NCI-H187 treated with DMSO at 0.1 percent for 48 hours (cell line): ENCODE measurements at regions not wholly inside any gene's neighbourhood (a gene's known extent, or its start where the extent isn't known, plus 50 kb on each side); places are given as distances from the start of the nearest gene placed in this dataset.

Experiments
- DNase-seq: peaks from one replicate; lab custom pipeline; 2025; lab: John Stamatoyannopoulos, UW

DNA sequence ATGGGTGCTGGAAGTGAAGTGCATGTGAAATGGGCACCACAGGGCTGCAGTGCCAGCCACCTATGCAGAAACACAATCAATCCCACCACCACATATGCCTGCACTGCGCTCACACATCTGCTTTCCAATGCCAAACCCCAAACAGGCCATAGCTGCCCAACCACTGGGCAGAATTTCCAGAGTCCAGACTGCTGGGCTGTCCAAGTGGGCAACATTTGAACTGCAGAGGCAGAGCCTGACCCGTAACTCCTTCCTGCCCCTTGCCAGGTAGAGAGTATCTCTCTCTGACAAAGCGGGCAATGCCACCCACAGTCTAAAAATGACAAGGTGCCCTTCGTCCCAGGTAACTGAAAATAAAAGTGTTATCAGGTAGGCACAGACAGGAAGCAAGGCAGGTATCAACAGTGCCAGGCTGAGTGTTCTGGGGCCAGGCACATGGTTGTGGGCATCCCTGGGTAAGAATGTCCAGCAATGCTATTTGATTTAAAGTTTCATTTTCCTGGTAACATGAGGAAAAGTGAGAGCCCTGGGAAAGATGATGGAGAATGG, 79.5 kb downstream of the FOXA2 start:
- no peak for DNase-seq

DNA sequence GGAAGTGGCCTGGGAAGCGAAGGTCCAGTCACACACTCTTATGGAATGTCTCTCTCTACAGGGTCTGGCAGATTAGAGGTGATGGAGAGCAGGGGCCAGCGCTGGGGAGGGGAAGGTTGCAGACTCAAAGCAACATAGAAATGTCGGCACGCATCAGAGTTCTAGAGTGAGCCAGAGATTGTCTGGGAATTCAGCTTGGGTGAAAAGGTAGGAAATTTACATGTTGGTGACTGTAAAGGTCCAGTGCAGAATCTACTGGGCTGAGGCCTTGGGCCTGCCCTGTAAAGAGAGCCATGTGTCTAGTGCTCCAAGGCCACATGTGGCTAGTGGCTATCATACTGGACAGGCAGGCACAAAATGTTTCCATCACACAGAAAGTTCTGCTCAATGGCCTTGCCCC, 80.8 kb downstream of the FOXA2 start:
- no peak for DNase-seq

DNA sequence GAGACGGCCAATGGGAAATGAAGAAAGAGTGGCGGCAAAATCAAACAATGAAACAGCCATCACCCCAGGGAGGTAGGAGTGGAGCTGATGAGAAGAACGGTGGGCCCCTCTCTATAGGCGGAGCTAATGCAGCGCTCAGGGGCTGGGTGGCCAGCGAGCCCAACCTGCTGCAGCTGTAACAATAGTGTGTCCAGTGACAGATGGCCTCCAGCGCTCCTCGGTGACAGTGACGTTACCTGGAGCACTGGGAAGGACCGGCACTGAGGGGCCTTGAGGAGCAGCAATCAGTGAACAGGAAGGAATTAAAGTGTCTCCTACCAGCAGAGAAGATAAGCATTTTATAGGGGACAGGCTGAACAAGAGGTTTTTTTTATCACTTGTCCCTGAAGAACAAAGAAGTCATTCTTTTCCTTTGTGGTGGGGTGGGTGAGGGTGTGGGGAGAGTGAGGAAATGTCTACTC, 81.6 kb downstream of the FOXA2 start:
- no peak for DNase-seq

DNA sequence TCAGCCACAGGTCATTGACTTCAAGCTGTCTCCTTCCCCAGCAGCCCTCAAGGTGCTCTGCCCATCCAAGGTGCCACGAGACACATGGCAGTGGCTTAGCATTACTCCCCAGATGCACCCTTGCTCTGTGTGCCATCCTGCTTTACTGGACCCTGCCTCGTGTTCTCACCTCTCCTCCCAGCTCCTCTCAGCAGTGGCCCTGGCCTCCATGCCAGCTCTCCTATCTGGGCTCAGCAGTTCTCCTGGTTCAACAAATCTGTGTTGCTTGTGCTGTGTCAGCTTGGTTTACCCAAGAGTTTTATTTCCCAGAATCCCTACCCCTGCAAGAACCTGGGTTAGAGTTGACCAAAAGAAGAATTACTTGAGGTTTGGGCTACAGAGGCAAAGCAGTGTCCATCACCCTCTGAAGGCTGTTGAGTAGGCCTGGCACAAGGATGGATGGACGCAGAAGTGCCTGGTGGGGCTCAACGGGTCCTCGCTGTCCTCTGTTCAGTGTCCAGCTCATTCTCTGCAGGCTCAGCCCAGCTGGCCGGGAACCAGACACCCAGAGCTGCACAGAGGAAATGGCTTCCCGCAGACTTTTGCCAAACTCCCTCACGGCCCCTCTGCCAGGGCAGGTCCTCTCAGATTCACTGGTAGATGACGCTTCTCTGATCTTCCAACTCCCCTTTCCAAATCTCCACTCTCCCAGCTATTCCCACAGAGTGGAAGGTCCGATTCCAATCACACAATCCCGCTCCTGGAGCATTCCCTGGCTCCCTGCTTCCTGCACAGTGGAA, 82.6 kb downstream of the FOXA2 start:
- no peak for DNase-seq

DNA sequence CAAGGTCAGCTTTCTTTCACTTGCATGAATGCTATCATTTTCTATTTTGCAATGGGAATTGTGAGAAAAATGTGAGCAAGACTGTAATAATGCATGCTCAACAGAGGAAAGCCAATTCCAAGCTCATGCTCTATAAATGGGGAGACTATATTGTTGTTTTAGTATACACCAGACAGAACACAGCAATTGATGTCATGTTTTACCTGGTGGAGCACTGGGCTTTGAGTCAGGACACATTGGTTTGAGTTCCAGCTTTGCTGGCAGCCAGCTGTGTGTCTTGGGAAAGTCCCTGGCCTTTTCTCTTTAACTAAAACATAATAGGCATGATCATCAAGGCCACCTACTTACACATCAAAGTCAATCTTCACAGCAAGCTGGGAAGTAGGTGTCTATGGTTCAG, 83.3 kb downstream of the FOXA2 start:
- no peak for DNase-seq

DNA sequence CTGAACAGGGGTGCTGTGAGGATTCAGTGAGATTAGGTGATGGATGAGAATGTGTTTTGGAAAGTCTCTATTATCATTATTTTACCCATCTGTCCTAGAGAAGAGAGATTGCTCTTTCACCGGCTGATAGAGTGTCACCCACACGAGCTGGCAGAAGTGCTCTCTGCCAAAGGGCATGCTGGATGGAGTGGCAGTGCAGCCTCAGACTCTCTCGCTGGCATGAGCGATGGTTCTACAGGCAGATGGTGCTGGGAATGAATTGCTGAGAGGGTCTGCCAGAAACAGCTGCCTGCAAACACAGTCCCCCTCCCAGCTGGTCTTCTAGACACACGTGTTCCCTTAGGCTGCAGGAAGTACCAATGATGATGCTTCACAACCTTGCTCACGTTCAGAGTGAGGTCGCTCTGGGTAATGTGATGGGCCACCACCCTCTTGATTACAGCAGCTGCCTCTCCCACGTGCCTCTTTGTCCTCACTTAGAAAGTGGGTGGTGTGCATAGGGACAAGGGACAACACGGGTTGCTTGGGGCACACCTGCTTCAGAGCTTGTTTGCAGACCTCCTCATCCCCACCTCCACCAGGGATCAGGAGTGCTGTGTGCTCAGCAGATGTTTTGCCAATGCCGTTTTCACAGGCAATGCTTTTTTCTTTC, 84.7 kb downstream of the FOXA2 start:
- DNase-seq, result no peak

DNA sequence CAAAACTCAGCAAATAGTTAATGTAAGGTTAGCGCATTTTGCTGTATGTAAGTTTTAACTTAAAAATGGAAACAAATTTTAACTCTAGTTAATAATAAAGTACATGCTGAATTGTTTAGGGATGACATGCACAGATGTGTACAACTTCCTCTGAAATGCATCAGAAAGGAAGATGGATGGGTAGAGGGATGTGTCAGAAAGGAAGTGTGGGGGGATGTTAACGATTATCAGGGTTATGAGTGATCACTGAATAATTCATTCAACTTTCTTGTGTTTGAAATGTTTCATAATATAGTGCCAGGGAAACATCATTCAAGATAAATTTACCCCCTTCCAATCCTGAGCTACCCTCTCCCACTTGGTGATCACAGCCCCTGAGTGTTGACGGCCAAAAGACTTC, 87.6 kb downstream of the FOXA2 start:
- DNase-seq, result no peak

DNA sequence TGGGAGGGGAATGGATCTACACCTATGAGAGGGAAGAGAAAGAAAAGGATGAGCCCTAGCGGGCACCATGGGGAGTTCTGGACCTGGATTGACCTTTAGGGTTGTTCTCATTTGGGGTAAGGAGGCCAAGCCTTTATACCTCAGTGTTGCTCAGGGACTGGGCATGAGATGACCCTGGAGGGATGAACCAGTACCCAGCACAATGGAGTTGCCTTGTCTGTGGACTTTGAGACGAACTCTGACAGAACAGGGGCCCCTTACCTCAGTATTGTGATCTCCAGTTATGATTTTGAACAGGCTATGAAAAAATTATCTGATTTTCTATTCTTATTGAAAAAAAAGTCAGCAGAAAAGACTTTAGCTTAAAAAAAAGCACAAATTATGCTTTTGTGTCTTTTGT, 88.6 kb downstream of the FOXA2 start:
- DNase-seq, result no peak

DNA sequence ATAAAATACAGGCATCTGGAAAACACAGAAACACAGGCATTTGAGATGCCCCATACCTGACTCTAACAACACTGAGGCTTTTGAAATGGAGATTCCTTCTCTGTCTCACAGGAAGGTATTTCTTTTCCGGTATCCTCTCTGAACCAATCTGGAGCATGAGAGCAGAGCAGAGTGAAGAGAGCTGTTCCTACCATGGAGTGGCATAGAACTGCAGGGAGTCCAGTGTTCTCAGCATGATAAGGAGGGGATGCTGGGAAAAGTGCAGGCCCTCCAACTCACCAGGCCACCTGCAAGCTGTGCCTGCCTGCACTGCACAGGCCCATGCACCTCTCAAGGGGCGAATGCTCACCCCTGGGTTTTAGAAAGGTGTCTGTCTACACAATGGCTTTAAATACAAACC, 89.2 kb downstream of the FOXA2 start:
- DNase-seq, result no peak

DNA sequence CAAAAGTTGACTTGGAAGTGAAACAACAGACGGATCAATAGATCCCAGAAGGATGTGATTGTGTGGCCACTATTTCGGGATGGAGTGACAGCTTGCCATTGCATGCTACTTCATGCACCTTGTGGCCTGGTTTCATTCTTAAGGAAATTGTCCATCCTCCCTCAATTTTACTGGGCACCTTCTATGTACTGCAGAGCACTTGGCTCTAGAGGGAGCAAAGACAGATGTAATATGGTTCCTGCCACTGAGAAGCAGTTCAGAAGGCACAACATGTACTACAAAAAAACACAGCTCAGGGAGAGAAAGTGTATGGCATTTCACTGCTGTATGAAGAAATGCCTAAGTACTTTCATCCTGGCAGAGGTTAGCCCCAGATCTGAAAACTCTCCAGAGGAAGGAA, 91.9 kb downstream of the FOXA2 start:
- DNase-seq, result no peak

DNA sequence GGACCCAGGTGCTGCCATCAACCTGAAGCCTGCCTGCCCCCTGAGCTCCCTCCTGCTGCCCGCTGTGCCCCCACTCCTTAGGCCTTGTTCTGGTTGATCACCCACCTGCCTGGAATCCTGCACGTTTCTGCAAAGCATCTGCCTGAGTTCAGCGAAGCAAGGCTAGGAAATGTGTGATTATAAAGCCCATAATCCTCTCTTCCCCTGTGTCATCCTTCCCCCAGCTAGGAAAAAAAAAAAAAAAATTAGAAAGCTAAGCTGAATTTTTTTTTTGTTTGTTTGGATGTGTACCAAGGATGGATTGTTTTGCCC, 93.2 kb downstream of the FOXA2 start:
- no peak for DNase-seq

DNA sequence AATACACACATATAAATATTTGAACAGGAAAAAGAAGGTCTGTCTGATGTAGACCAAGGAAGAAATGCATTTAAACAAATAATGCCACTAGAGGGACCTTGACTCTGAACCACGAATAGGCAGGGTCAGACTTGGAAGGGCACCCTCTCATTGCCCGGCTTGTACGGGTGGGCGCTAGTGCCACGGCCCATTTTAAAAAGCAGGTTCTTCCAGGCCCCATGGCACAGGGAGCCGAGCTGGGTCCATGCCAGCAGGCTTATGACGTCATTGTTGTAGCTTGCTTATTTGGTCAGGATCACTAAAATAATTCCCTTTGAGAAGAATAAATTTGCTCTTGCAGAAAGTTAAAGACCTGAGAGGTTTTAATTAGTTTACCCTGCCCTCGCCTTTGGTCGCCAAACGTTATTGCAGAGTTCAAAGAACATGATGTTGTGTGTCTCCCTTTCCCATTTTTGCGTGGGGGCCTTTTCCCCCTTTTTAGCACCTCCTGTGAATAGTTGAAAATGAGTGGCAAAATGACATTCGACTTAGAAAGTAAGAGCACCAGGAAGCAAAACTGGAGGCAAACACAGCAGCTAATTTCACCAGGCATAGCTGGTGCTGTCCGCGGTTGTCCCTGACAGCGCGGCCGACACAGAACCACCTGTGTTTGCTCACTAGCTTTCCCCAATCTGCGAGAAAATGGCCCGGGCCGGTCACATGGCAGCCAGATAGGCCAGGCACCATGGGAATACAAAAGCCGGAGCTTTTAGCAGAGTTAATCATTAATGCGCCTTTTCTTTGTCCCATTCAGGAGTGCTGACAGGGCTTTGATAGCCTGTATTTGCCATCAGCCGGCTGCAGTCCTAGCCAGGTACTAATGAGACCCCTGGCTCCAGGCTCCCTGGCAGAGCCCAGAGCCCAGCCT, 93.8 kb downstream of the FOXA2 start:
- DNase-seq, result no peak

DNA sequence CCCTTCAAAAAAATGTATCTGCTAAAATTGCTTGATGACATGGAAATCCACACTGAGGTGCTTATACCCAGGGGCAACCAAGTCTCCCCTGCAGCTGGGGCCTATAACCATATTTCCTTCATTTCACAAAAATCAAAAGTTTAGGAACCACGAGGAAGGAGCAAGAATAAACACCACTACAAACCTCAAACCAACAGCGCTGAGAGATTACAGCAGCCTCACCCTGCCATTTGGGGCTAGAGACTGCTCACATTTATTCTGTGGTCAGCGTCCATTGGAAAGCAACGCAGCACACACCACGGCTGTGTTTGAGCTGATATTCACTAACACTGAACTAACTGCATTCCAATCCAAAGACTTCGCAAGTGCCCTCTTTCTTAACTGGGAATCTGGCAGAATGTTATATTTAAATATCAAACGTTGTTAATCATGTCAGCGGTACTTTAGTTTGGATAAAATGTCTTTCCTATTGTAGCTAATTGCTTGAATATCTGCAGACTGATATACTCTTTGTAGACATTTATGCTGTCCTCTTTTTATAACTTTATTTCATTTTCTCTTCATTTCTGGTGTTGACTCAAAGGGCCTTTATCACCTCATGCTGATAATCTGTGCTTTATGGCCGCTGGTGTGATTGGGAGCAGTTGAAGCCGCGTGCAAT, 94.6 kb downstream of the FOXA2 start:
- DNase-seq, result no peak

DNA sequence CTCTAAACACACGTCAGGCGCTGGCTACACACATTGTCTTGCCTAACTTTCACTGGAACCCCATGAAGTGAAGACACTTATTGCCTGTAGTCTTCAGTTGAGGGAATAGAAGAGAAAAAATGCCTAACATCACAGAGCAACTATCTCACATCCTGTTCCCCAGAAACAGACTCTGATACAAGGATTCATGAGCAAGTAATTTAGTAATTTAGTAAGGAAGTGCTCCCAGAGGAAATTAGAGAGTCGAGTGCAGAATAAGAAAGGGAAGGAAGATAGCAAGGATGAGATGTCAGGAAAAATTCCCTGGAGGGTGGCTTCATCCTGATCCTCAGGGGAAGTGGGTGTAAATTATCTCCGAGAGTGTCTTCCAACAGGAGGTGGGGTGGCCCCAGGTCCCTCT, 104.0 kb downstream of the FOXA2 start:
- DNase-seq, result no peak

DNA sequence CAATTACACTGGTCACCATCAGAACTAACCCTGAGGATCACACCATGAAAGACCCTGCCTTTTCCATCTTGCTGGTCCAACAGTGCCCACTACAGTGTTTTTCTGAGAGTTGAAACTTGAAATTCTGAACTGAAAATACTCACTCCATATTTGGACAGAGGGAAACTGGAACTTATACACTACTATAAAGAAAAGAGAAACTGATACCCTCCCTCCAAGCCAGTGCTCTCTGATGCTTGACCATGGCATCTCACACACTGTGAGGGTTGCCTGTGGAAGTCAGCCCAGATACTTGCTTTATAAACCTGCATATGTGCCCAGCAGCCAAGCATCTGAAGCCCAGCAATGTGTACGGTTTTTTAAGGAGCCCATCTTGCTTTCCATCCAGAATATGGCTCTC, 108.7 kb downstream of the FOXA2 start:
- no peak for DNase-seq

DNA sequence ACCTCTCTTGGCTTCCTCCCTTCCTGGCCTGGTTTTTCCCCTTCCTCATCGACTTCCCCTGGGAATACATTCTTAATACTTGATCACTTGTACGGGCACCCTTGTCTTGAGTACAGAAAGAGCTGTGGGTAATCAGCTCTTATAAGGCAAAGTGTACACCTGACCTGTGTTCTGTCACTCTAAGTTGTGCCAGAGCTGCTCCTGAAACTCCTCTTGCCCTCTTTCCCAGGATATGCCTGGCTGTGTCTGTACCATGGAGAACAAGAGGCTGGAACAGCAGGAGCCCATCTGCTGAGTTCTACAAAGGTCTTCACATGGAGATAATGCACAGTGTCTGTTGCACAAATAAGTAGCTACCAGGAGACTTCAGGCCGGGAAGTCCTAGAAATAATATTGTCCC, 110.1 kb downstream of the FOXA2 start:
- DNase-seq, result no peak

DNA sequence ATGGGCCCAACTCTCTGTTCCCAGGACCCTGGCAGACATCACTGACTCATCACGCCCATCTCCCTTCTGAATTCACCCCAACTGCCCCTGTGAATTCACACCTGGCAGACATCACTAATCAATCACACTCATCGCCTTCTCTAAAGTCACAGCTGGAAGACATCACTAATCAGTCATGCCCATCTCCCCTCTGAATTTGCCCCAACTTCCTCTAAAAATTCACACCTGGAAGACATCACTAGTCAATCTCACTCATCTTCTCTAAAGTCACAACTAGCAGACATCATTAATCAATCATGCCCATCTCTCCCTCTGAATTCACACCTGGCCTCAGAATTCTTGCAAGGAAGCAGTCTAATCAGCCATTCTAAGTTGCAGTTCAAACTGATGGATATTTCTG, 111.1 kb downstream of the FOXA2 start:
- no peak for DNase-seq

DNA sequence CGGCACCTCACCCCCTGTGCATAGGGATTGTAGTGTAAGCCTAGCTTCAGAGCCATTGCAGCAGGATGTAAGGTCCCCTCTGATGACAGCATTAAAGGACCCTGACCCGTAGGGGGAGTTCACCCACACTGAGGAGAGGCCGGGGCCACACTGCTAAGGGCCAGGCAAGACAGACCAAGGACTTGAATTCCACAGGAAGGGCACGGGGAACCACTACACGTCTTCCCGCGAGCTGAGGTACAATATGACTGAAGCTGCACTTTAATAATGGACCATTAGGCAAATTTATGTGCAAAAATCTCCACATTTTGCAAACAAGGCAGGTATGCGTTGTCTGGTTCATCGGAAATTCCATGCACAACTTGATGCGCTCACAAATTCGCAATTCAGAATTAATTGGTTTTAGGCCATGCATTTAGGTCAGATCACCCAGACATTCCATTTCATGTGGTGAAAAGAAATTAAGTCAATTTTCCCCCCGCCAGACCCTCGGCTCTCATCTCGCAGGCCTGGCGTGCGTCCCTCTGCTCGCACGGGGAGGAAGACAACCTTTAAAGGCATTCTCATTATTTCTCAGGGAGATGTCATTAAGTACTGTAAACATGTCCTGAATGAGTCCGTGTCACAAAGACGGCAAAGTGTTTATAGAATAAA, 111.8 kb downstream of the FOXA2 start:
- no peak for DNase-seq

DNA sequence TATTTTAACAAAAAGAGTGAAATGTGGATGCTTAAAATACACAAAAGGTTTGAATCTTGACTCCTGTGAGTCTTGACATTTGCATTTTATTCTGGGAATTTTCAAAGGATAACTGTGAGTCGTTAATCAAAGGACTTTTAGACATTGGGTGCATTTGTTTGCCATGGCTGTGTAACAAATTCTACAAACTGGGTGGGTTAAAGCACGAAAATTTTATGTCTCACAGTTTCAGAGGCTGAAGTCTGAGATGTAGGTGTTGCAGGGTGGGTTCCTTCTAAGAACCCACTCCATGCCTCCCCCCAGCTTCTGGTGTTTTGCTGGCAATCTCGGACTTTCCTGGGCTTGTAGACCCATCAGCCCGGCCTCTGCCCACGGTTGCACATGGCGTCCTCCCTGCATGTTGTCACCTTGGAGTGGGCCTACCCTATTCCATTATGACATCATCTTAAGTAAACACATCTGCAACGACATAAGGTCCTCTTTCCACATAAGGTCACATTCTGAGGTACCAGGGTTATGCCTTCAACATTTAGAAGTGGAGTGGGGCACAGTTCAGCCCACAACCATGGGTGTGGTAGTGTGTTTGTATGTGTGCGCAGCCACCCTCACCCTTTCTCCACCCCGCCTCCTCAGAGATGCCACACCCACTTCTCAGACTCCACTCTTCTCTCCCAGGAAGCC, 113.1 kb downstream of the FOXA2 start:
- DNase-seq, result no peak

DNA sequence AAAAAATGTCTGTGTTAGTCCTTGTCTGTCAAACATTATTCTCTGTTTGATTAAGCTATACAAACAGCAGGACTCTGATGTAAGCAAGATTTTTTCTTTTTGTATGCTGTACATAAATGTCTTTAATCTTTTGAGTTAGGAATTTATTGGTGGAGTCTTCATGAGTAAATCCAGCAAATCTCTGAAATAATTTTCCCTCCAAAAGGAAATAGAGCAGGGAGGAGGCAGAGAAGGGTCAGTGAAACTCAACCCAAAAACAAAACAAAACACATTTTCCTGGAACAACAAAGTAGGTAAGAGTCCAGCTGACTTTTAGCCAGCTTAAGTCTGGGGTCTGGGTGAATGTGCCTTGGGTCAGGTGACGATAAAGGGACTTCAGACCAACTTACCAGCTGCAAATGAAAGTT, 113.7 kb downstream of the FOXA2 start:
- no peak for DNase-seq
